ENCODE measurements at regions not wholly inside any gene's neighbourhood (a gene's known extent, or its start where the extent isn't known, plus 50 kb on each side); places are given as distances from the start of the nearest gene placed in this dataset.

- H3K9me3 ChIP-seq, result no peaks in the 10 kb centered on the region
- no peaks in the 10 kb centered on the region for H3K27me3 ChIP-seq
- intact Hi-C loops (cut with DNase I; ENCODE audit: low total_unique reads) (no loop called here), in situ Hi-C loops (cut with MboI; ENCODE audit: low sequenced_read_pairs in 4 of 4) (loop anchor here in 2 of 4 donors (25.0 kb wide), 1 partner anchor 577 kb away; no protein-coding TSS in a partner anchor)
- no peak overlapping the region for H3K4me3 ChIP-seq
- no peaks in the 10 kb centered on the region for H3K4me1 ChIP-seq
- H3K36me3 ChIP-seq, result no peaks in the 10 kb centered on the region
- no peak overlapping the region for H3K27ac ChIP-seq
- TF ChIP-seq POLR2A (IDR thresholded peaks at IDR 0.05) (no peak), CTCF (IDR thresholded peaks at IDR 0.05 in 4 of 5, conservative IDR thresholded peaks at IDR 0.05 in 1 of 5) (no peak)
- no peak for ATAC-seq
- no peak for DNase-seq
These were observed 244.5 kb upstream of the MYO3A start for GRCh38 chr10:25689346-25690100.

- Histone ChIP-seq H3K27ac (no peak overlapping the region), H3K4me3 (no peak overlapping the region), H3K4me1 (no peaks in the 10 kb centered on the region), H3K36me3 (no peaks in the 10 kb centered on the region), H3K9me3 (no peaks in the 10 kb centered on the region), H3K27me3 (no peaks in the 10 kb centered on the region)
- in situ Hi-C loops (cut with MboI; ENCODE audit: low sequenced_read_pairs in 4 of 4), result loop anchor here in 2 of 4 donors (25.0 kb wide), 1 partner anchor 580 kb away; no protein-coding TSS in a partner anchor
- no peak for ATAC-seq
- DNase-seq, result no peak
- intact Hi-C loops (cut with DNase I; ENCODE audit: low total_unique reads), result no loop called here
- TF ChIP-seq POLR2A (IDR thresholded peaks at IDR 0.05) (no peak), CTCF (IDR thresholded peaks at IDR 0.05 in 4 of 5, conservative IDR thresholded peaks at IDR 0.05 in 1 of 5) (no peak)
These were observed 241.3 kb upstream of the MYO3A start for GRCh38 chr10:25692761-25693160.

- intact Hi-C loops (cut with DNase I; ENCODE audit: low total_unique reads) (no loop called here), in situ Hi-C loops (cut with MboI; ENCODE audit: low sequenced_read_pairs in 4 of 4) (loop anchor here in 2 of 4 donors (25.0 kb wide), 1 partner anchor 582 kb away; no protein-coding TSS in a partner anchor)
- ATAC-seq, result no peak
- no peaks in the 10 kb centered on the region for H3K9me3 ChIP-seq
- no peak for TF ChIP-seq POLR2A (IDR thresholded peaks at IDR 0.05)
- no peak for DNase-seq
- H3K36me3 ChIP-seq, result no peaks in the 10 kb centered on the region
- H3K4me1 ChIP-seq, result no peaks in the 10 kb centered on the region
- no peak overlapping the region for H3K4me3 ChIP-seq
- no peak overlapping the region for H3K27ac ChIP-seq
- no peaks in the 10 kb centered on the region for H3K27me3 ChIP-seq
These were observed 239.7 kb upstream of the MYO3A start for GRCh38 chr10:25694206-25694933.

GRCh38 chr10:25694971-25695370 lies 239.1 kb upstream of the MYO3A start:
- H3K4me1 ChIP-seq, result no peaks in the 10 kb centered on the region
- intact Hi-C loops (cut with DNase I; ENCODE audit: low total_unique reads), result no loop called here
- H3K27me3 ChIP-seq, result no peaks in the 10 kb centered on the region
- ATAC-seq, result no peak
- no peaks in the 10 kb centered on the region for H3K36me3 ChIP-seq
- H3K4me3 ChIP-seq, result no peak overlapping the region
- TF ChIP-seq POLR2A (IDR thresholded peaks at IDR 0.05), result no peak
- H3K9me3 ChIP-seq, result no peaks in the 10 kb centered on the region
- no peak for DNase-seq
- in situ Hi-C loops (cut with MboI; ENCODE audit: low sequenced_read_pairs in 4 of 4), result loop anchor here in 2 of 4 donors (25.0 kb wide), 1 partner anchor 583 kb away; no protein-coding TSS in a partner anchor
- no peak overlapping the region for H3K27ac ChIP-seq

- Histone ChIP-seq H3K4me1 (no peaks in the 10 kb centered on the region), H3K36me3 (no peaks in the 10 kb centered on the region), H3K27me3 (no peaks in the 10 kb centered on the region), H3K27ac (no peak overlapping the region), H3K9me3 (no peaks in the 10 kb centered on the region), H3K4me3 (no peak overlapping the region)
- DNase-seq (no peak), ATAC-seq (no peak)
- TF ChIP-seq POLR2A (IDR thresholded peaks at IDR 0.05) (no peak), CTCF (IDR thresholded peaks at IDR 0.05 in 4 of 5, conservative IDR thresholded peaks at IDR 0.05 in 1 of 5) (no peak)
- intact Hi-C loops (cut with DNase I; ENCODE audit: low total_unique reads) (no loop called here), in situ Hi-C loops (cut with MboI; ENCODE audit: low sequenced_read_pairs in 4 of 4) (loop anchor here in 2 of 4 donors (25.0 kb wide), 1 partner anchor 583 kb away; no protein-coding TSS in a partner anchor)
These were observed 238.4 kb upstream of the MYO3A start for GRCh38 chr10:25695586-25695985.
